Lower leg skin (tissue), 3 donors: ENCODE measurements at regions not wholly inside any gene's neighbourhood (a gene's known extent, or its start where the extent isn't known, plus 50 kb on each side); places are given as distances from the start of the nearest gene placed in this dataset.

Experiments
- CTCF ChIP-seq, 3 donors: fragments of 450-650 bp; IDR thresholded peaks; one replicate each; pipeline ENCODE4 v1.5.1; 2016; ENCODE audit warnings: antibody characterized with exemption in 3 of 3, mild to moderate bottlenecking in 3 of 3, moderate library complexity in 2 of 3
- POLR2A ChIP-seq, 2 donors: fragments of 450-650 bp; IDR thresholded peaks; one replicate each; pipeline ENCODE4 v1.6.1; 2016 to 2017; ENCODE audit warnings: antibody characterized with exemption in 2 of 2, mild to moderate bottlenecking in 1 of 2, moderate library complexity in 1 of 2

- TF ChIP-seq CTCF (IDR thresholded peaks at IDR 0.05) (no peak), POLR2A (IDR thresholded peaks at IDR 0.05) (no peak)
Observed at GRCh38 chr15:95946241-95946640, 384.3 kb upstream of the NR2F2 start.
